ENCODE measurements at regions not wholly inside any gene's neighbourhood (a gene's known extent, or its start where the extent isn't known, plus 50 kb on each side); places are given as distances from the start of the nearest gene placed in this dataset.
A peak's percentile ranks its signal among the peaks of the same experiment; 100 is the strongest.

DNA sequence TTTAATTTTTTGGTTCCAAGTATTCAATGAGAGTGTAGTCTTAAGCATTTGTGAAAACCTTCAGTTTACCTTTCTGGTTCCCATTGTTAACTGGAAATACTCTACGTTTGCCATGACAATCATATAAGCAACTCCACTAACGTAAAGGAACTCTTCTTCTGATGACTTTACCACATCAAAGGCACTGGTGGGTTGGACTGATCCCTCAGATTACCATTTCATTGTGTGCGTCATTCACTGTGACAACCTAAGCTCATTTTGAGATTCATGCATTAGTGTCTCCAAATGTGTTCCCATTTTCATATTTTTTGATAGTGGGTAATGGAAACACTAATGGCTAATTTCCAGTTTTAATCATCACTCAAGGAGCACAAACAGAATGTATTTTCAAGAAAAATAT lies 119.9 kb upstream of the COL1A2 start:
- DNase-seq (ENCODE audit: low read depth), result no peak

DNA sequence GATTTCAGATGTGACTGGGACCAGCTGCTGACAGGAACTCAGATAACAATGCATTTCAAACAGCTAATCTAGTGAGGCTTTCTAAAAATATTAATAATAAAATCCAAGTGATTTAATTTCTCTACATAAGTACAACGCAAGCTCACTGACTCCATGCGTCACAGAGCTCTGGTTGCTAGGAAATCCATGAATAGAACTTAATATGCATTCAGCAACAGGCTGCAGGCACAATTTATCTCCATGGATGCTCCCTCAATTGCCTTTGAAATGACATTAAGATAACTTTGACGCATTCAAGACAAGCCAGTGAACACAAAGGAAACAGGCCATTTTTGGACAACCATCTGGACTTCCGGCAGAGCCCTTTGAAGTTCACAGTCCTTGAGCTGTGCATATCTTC lies 118.7 kb upstream of the COL1A2 start:
- no peak for DNase-seq (ENCODE audit: low read depth)

DNA sequence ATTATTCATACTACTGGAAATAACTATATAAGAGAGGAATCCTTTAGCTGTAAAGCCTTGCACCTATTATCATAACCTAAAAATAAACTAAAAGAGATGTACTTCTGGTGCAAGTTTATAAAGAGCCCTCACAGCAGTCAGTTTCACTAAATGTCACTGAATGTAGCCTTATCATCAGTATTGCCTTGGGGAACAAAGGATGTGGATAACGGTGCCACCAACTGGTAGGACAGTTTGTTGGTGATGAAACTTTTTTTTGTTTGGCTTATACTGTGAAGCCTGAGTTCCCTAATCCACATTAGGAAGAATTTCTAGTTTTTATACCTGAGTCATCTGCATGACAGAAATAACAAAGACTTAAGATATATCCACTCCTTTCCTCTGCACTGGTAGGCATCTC lies 117.9 kb upstream of the COL1A2 start:
- no peak for DNase-seq (ENCODE audit: low read depth)

DNA sequence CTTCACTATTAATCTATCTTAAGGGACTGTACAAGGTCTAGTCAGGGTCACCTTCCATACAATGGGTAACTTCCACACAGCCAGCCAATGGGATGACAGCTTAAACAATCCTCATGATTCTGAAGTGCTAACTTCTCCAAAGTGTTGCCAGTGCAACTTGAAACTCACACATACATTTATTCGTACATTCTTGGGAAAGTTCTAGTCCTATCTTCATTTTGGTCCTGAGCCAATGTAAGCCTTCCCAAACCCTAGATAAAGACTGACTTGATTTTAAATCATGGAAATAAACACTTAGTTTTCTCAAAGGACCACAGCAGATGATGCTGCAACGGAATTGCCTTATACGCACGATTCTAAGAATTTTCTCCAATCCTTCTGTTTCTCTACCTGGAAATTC lies 117.5 kb upstream of the COL1A2 start:
- DNase-seq (ENCODE audit: low read depth), result no peak

DNA sequence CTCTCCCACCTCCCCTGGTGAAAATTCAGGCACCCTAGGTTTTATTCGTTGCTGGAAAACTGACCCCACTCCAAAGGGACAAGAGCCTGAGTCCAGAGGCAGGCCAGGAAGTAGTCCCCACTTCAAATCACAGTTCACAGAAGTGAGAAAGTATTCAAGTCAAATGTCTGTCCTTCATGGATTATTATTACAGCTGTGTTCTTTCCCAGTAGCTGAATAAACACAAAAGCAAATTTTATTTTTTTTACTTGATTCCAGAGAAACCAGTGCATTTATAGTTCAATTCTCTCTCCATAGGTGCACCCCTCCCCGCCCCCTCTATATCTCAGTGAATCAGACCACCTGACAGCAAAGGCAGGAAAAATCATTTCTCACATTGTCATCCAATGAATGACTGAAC lies 113.8 kb upstream of the COL1A2 start:
- no peak for DNase-seq (ENCODE audit: low read depth)

DNA sequence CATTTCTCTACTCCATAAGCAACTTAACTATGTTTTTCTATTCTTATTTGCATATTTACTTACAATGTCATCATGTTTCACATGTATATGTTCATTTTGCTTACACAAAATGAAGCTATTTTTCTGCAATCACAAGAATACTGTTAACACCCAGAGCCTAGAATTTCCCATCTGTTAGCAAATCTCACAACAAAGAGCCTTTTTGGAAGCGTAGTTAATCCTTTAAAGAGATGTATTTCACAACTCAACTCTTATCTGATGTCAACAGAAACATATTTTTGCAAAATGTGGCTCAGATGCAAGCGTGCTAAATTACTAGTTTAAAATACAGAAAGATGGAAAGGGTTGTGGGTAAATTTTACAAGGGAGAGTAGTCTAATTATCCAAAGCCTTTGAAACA lies 110.6 kb upstream of the COL1A2 start:
- no peak for DNase-seq (ENCODE audit: low read depth)

DNA sequence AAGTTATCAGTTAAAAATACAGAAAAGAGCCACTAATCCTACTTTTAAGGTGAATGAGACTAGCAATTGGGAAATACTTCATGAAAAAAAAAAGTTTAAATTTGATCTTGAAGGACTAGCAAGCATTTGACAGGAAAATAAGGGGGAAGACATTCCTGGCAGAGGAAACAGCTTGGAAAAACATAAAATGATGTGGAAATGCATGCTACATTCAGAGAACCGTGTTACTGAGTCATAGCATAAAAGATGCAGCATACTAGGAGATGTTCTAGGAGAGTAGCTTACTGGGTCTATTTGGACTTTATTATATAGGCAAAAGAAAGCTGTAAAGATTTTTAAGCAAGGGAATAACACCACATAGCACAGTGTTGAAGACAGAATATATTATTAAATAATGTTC lies 108.6 kb upstream of the COL1A2 start:
- DNase-seq (ENCODE audit: low read depth), result no peak

DNA sequence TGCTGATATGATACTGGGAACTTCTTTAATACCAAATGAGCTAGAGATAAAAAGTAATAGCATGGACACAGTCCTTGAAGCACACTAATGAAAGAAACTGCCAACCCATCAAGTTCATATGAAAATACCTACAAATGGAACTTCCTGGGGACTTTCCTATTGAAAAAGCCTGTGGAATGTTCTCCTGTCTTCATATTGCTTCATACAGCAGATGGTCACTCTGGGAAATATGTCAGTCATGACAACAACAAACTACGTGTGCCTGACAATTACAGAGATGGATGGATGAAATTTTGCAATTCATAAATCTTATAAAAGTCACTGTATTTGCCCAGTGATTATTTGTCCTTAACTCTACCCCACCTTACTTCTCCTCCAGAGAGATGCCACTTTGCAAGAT lies 106.6 kb upstream of the COL1A2 start:
- DNase-seq (ENCODE audit: low read depth), result no peak

DNA sequence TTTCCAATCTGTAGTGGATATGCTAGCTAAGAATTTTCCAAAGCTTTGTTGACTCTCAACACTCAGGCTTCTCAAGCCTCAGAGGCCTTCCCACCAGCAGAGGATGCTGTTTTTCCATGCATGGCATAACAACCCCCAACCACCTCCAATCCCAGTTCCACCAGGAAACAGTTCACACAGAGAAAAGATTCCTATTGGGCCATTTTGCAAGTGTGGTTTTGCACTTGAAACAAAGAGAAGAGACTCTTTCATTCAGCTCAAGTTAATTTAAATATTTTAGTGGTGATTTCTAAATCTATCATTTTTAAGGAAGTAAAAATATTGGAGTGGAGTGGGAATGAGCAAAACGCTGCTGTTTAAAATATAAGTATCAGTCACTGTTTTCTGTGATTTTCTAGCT lies 105.6 kb upstream of the COL1A2 start:
- peak; percentile 73 for DNase-seq (ENCODE audit: low read depth)

DNA sequence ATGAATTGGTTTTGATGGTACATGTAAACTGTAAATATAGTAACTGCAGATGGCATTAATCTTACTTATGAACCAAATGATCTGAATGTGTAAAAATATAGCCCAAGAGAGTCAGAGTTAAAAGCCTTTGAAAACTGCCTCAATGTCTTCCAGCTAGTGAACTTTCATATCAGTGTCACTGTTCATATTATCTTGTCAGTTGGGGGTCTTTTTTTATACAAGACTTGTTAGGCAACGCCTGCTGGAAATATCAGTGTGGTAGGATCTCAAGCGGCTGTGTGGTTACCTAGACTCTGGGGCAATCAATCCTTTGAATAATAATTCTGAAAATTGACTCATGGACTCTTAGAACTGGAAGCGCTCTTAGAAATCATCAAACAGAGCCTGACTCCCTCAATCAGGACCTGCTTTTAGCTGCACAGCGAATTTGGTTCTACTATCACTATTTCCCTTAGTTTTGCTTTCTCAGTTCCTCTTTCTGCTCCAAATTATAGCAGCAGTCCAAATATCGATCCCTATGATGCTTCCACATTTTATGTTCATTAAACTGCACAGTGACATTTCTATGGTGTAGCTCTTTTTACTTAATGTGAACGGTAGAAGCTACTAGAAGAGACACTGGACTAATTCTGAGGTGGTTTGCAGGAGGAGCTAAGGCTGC lies 100.1 kb upstream of the COL1A2 start:
- DNase-seq (ENCODE audit: low read depth), result no peak

DNA sequence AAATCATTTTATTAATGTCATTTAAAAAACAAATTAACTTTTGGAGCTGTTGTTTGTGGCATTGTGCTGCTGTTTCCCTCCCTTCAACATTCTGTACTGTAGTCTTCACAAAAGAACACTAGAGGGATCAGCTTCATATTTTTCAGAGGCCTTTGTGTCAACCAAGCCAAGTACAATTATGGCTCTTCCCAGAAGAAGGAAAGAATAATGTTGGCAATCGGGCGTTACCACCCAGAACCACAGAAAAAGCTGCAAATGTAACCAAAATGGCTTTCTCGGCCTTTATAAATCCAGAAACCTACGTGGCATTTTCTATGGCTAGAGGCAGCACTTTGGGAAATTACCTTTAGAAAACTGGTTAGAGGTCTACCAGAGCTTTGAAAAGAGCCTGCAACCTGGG lies 98.8 kb upstream of the COL1A2 start:
- DNase-seq (ENCODE audit: low read depth), result peak; percentile 60

DNA sequence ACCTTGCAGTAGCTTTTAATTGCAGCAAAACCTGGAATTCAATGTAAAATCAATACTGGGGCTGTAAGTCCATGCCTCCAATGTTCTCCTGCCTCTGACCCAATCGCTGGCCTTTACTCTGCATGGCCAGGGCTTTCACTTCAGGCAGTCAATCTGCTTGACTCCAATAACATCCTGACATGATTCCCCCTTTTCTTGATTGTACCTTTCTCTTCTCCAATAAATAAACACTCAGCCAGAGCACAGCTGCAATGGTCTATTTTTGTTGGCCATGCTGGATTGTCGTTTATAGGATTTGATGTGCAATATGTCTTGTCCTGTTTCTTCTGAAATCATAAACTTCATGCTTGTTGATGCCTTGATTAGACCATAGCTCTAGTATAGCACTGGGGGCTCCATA lies 97.8 kb upstream of the COL1A2 start:
- no peak for DNase-seq (ENCODE audit: low read depth)

DNA sequence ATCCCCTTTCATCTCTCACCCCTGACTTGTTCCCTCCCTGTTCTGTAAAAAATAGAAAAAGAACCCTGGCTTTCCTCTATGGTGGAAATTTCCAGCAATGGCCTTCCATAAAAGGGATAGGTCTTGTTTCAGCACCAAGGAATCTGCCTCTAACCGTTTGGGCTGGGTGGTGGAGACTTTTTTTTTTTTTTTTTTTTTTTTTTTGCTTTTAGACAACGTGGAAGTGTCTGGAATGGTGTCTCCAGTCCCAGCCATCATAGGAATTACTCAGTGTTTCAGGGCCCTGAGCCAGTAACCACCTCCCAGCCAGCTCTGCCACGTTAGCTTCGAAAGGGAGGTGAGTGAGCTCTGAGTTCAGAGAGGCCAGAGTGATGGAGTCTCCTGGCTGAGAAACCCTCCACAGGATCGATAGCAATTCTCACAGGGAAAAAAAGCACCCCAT lies 97.3 kb upstream of the COL1A2 start:
- peak; percentile 94 for DNase-seq (ENCODE audit: low read depth)

DNA sequence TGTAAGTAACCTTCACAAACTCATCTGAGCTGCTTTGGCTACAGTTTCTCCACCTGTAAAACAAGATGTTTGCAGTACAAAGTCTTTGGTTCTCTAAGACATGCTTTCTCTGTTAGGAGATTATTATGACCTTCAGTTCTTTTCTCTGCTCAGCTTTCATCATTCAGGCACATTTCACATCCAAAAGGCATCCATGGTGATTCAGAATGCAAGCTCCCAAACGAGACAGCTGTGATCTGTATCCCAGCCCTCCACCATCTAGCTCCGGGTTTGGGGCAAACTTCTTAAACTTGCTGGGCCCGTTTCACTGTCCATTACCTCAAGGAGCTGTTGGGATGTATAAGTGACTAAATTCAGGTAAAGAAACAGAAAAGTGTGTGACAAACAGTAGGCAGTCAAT lies 95.8 kb upstream of the COL1A2 start:
- peak; percentile 51 for DNase-seq (ENCODE audit: low read depth)

DNA sequence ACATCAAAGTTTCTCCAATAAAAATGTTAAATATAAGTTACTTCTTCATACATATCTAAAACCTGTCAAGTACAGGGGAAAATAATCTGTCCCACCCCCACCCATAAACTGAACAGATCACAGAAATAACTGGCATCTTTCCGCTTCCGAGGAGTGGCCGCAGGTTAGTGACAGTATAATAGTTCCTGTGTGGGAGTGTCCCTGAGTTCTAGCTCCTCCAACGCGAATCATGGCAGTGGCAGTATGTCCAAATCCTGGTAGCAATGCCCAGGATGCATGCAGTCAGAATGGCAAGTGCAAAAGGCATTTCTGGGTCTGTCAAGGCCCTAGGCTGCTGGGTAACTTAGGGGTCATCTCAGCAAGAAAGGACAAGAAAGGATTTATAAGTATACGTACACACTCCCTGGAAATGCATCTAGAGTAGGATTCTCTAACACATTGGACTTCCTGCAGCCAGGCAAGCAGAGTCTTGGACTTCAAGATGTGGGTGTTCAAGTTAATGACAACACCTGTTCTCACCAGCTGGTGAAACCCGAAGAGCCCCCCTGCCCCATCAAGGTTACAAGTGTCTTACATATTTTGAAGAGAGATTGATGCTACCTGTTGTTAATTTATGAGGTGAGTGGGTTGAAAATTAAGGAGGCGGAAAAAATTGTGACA lies 94.4 kb upstream of the COL1A2 start:
- no peak for DNase-seq (ENCODE audit: low read depth)

DNA sequence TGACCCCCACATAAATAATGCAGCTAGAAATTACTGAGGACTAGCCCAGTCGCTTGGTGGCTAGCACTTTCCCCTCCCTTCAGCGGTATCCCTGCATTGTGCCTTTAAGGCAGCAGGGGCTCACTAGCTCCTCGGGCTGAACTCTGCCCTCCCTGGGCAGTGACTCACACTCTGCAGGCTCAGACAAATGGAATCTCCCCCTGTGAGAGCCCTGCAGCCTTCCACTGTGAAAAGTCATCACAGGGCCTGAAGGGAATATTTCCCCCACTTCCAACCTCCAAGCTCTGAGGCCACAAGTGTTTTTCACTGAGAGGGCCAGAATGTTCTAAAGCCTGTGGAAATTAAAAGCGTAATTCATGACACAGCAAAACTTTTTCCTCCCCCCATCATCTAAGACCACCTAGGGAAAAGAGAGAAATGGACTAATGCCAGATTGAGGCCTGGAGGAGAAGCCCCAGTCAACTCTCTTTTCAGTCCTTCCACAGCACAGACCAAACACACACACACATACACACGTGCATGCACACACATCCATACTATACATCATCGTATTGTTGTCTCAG lies 93.6 kb upstream of the COL1A2 start:
- peak; percentile 95 for DNase-seq (ENCODE audit: low read depth)

DNA sequence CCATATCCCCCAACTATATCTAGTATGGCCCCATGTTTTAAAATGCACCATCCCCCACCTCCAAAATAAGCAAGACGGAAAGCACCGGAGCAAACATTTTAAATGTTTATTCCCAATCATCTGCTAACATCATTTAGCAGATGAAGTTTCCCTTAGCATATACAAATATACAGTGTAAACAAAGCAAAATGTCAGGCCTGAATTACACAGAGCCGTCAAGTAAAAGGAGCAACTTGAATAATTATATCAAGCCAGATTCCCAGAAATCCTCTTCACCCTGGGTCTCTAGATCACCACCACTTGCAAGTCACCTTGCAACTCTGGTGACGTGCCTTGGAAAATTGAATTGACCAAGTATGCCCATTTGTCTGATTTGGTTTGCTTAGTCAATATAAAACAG lies 91.6 kb upstream of the COL1A2 start:
- no peak for DNase-seq (ENCODE audit: low read depth)

DNA sequence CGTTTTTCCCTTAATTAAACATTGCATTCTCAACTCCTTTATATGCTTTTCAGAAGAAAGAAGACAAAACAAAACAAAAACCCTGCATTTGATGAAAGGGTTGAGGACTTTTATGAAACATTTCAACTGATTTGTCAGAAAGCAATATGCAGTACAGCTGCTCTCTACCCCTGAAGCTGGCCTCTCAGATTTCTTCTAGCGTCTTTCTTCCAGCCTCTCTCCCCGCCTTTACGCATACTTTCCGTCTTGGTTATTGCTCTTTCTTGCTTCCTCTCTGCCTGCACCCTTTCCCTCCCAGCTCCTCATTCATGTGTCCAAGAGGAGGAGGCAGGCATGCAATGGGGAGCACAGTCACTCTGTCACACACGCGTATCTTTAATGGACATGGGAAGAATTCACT lies 91.0 kb upstream of the COL1A2 start:
- DNase-seq (ENCODE audit: low read depth), result peak; percentile 58

DNA sequence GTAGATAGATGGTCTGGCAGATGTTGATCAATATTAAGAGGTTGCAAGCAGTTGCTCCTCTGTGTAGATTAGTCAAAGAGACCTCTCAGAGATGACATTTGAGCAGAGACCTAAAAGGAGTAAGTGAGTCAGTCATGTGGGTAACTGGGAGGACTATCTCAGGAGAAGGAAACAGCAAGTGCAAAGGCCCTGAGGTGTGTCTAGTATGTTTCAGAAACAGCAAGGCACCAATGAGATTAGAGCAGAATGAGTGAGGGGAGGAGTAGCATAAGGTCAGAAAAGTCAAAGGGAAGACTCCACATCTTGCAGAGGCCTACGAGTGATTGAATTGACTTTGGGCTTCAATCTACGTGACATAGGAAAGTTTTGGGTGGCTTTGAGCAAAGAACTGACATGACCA lies 89.8 kb upstream of the COL1A2 start:
- DNase-seq (ENCODE audit: low read depth), result no peak

DNA sequence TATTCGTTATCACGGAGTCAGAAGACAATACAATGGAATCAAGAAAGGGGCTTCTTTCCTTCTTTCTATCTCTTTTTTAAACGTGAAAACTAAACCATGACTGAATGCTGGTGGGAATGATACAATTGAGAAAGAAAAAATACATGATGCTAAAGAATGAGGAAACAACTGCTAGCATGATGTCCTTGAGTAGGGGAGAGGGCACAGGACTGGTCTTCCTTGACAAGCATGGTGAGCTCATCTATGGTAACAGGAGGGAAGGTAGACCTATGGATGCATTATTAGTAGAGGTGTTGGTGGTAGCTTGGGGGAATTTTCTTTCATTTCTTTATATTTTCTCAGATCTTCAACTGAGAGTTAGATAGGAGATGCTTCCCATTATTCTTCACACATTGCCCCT lies 88.9 kb upstream of the COL1A2 start:
- no peak for DNase-seq (ENCODE audit: low read depth)

DNA sequence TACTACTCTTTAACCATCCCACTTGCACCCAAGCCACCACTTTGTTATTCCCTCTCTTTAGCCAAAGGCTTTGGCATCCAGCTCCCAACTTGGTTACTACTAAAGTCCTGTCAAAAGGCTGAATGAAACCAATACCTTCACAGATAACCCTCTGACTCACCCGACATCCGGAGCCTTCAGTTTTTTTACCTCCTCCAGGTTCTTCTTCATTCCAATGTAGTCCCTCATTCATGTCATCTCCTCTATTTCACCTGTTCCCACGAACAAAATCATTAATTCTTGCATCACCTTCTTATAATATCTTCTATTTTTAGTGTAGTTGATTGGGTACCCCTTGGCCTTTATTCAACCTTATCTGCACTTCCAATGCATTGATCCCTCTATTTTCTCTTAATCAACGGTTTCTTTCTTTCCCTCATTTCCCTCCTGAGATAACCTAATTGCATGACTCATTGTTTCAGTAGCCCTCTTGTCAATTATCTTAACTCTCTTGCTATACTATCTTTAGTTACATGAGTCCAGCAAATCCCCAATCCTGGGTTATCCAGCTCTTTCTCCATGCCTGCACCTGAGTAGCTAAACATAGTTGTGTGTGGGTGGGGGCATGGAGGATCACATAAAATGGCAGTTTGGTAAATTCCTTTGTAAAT lies 87.2 kb upstream of the COL1A2 start:
- DNase-seq (ENCODE audit: low read depth), result no peak

DNA sequence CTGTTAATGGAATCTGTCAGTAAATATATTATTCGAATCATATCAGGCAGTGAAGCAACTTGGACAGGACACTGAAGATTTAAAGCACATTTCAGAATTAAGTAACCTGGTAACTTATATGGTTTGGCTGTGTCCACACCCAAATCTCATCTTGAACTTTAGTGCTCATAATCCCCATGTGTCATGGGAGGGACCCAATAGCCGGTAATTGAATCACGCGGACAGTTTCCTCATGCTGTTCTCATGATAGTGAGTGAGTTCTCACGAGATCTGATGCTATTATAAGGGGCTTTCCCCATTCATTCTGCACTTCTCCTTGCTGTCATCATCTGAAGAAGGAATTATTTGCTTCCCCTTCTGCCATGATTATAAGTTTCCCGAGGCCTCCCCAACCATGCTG lies 83.2 kb upstream of the COL1A2 start:
- DNase-seq (ENCODE audit: low read depth), result no peak

DNA sequence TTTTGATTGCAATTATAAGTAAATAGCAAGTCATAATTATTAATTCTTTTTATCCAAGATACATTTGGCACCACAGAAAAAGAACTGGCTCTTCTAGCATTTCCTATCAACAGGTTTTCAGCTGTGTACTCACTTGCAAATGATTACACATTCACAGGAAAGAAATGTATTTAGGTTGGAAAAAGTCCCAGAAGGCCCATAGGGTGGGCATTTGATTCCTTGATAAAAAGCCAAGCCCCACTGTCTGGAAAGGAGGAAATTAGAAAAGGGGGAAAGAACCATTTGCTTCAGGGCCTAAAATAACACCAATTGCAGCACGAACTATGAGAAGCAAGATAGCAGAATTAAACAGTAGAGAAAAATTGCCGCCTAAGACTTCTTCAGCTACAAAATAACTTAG lies 80.8 kb upstream of the COL1A2 start:
- DNase-seq (ENCODE audit: low read depth), result no peak

Data from non-pigmented ciliary epithelial cell (primary cell).